ENCODE measurements at regions not wholly inside any gene's neighbourhood (a gene's known extent, or its start where the extent isn't known, plus 50 kb on each side); places are given as distances from the start of the nearest gene placed in this dataset.
"Not testable (repeated sequence)": the region's sequence is repeated elsewhere in the genome, so short reads cannot be mapped to it uniquely, and the experiment has no call there.

- not testable (repeated sequence) for H3K4me3 Mint-ChIP-seq
Measured at GRCh38 chr4:52157071-52157470, 106.0 kb downstream of the SPATA18 start.

GRCh38 chr4:52157641-52158316 lies 106.7 kb downstream of the SPATA18 start:
- no peak for ATAC-seq (replicated peaks)
- Mint-ChIP-seq H3K27ac (no peak overlapping the region), H3K4me3 (no peak overlapping the region), H3K27me3 (no peaks in the 10 kb centered on the region), H3K9me3 (peaks cover 5 to 11% of the 10 kb centered on the region in 2 donors), H3K4me1 (no peaks in the 10 kb centered on the region), H3K36me3 (no peaks in the 10 kb centered on the region)
- DNase-seq, result no peak

More at GRCh38 chr4:52157071-52157470, 106.0 kb downstream of the SPATA18 start:
- ATAC-seq (replicated peaks); DNase-seq; H3K9me3 Mint-ChIP-seq; H3K27ac Mint-ChIP-seq; H3K36me3 Mint-ChIP-seq; H3K4me1 Mint-ChIP-seq; H3K27me3 Mint-ChIP-seq: not testable (repeated sequence)

GRCh38 chr4:52160859-52161258 lies 109.8 kb downstream of the SPATA18 start:
- H3K4me1 Mint-ChIP-seq, result no peaks in the 10 kb centered on the region
- H3K27me3 Mint-ChIP-seq, result no peaks in the 10 kb centered on the region
- no peak for DNase-seq
- peaks cover 0 to 7% of the 10 kb centered on the region in 2 donors for H3K9me3 Mint-ChIP-seq
- H3K4me3 Mint-ChIP-seq, result no peak overlapping the region
- H3K27ac Mint-ChIP-seq, result no peak overlapping the region
- H3K36me3 Mint-ChIP-seq, result no peaks in the 10 kb centered on the region
- ATAC-seq (replicated peaks), result no peak

- H3K27me3 Mint-ChIP-seq, result no peaks in the 10 kb centered on the region
- ATAC-seq (replicated peaks) (no peak), DNase-seq (no peak)
- H3K27ac Mint-ChIP-seq, result no peak overlapping the region
- H3K9me3 Mint-ChIP-seq, result peaks cover 0 to 5% of the 10 kb centered on the region in 2 donors
- H3K4me3 Mint-ChIP-seq, result no peak overlapping the region
- no peaks in the 10 kb centered on the region for H3K36me3 Mint-ChIP-seq
- H3K4me1 Mint-ChIP-seq, result no peaks in the 10 kb centered on the region
Measured at GRCh38 chr4:52164116-52164515, 113.0 kb downstream of the SPATA18 start.

- H3K4me3 Mint-ChIP-seq, result no peak overlapping the region
Measured at GRCh38 chr4:52172166-52172565, 121.1 kb downstream of the SPATA18 start.

GRCh38 chr4:52173470-52174045 lies 122.5 kb downstream of the SPATA18 start:
- Mint-ChIP-seq H3K36me3 (no peaks in the 10 kb centered on the region), H3K4me1 (no peaks in the 10 kb centered on the region), H3K27me3 (no peaks in the 10 kb centered on the region), H3K4me3 (no peak overlapping the region), H3K9me3 (peaks cover 0 to 8% of the 10 kb centered on the region in 2 donors), H3K27ac (no peak overlapping the region)
- DNase-seq, result no peak
- ATAC-seq (replicated peaks), result no peak

More at GRCh38 chr4:52172166-52172565, 121.1 kb downstream of the SPATA18 start:
- DNase-seq, result no peak
- no peaks in the 10 kb centered on the region for H3K4me1 Mint-ChIP-seq
- H3K36me3 Mint-ChIP-seq, result no peaks in the 10 kb centered on the region
- ATAC-seq (replicated peaks), result no peak
- no peak overlapping the region for H3K27ac Mint-ChIP-seq
- peaks cover 0 to 9% of the 10 kb centered on the region in 2 donors for H3K9me3 Mint-ChIP-seq
- no peaks in the 10 kb centered on the region for H3K27me3 Mint-ChIP-seq

- DNase-seq (no peak), ATAC-seq (replicated peaks) (no peak)
- H3K9me3 Mint-ChIP-seq, result peaks cover 0 to 2% of the 10 kb centered on the region in 2 donors
- H3K27ac Mint-ChIP-seq, result no peak overlapping the region
- no peaks in the 10 kb centered on the region for H3K27me3 Mint-ChIP-seq
- H3K36me3 Mint-ChIP-seq, result no peaks in the 10 kb centered on the region
- H3K4me3 Mint-ChIP-seq, result no peak overlapping the region
- no peaks in the 10 kb centered on the region for H3K4me1 Mint-ChIP-seq
Measured at GRCh38 chr4:52187603-52188002, 136.5 kb downstream of the SPATA18 start.

GRCh38 chr4:52192001-52192400 lies 140.9 kb downstream of the SPATA18 start:
- Mint-ChIP-seq H3K4me3 (no peak overlapping the region), H3K27me3 (no peaks in the 10 kb centered on the region), H3K27ac (no peak overlapping the region), H3K36me3 (no peaks in the 10 kb centered on the region), H3K9me3 (no peaks in the 10 kb centered on the region), H3K4me1 (no peaks in the 10 kb centered on the region)
- ATAC-seq (replicated peaks) (no peak), DNase-seq (no peak)

GRCh38 chr4:52192721-52193135 lies 141.6 kb downstream of the SPATA18 start:
- ATAC-seq (replicated peaks) (no peak), DNase-seq (no peak)
- H3K27ac Mint-ChIP-seq, result no peak overlapping the region
- no peaks in the 10 kb centered on the region for H3K9me3 Mint-ChIP-seq
- H3K36me3 Mint-ChIP-seq, result no peaks in the 10 kb centered on the region
- H3K27me3 Mint-ChIP-seq, result no peaks in the 10 kb centered on the region
- H3K4me1 Mint-ChIP-seq, result no peaks in the 10 kb centered on the region
- H3K4me3 Mint-ChIP-seq, result no peak overlapping the region

- no peaks in the 10 kb centered on the region for H3K36me3 Mint-ChIP-seq
- ATAC-seq (replicated peaks), result no peak
- H3K27me3 Mint-ChIP-seq, result no peaks in the 10 kb centered on the region
Measured at GRCh38 chr4:52195869-52196268, 144.8 kb downstream of the SPATA18 start.

GRCh38 chr4:52196606-52197130 lies 145.6 kb downstream of the SPATA18 start:
- ATAC-seq (replicated peaks) (no peak), DNase-seq (no peak)
- no peak overlapping the region for H3K4me3 Mint-ChIP-seq
- no peaks in the 10 kb centered on the region for H3K27me3 Mint-ChIP-seq
- H3K27ac Mint-ChIP-seq, result no peak overlapping the region
- peaks cover 0 to 2% of the 10 kb centered on the region in 2 donors for H3K9me3 Mint-ChIP-seq
- no peaks in the 10 kb centered on the region for H3K36me3 Mint-ChIP-seq
- H3K4me1 Mint-ChIP-seq, result peaks cover 0 to 3% of the 10 kb centered on the region in 2 donors

More at GRCh38 chr4:52195869-52196268, 144.8 kb downstream of the SPATA18 start:
- peaks cover 0 to 2% of the 10 kb centered on the region in 2 donors for H3K9me3 Mint-ChIP-seq
- H3K4me1 Mint-ChIP-seq, result peaks cover 0 to 3% of the 10 kb centered on the region in 2 donors
- DNase-seq, result no peak
- H3K27ac Mint-ChIP-seq, result no peak overlapping the region
- no peak overlapping the region for H3K4me3 Mint-ChIP-seq

GRCh38 chr4:52197306-52197705 lies 146.2 kb downstream of the SPATA18 start:
- ATAC-seq (replicated peaks) (no peak), DNase-seq (no peak)
- Mint-ChIP-seq H3K4me3 (no peak overlapping the region), H3K4me1 (peaks cover 0 to 3% of the 10 kb centered on the region in 2 donors), H3K27ac (no peak overlapping the region), H3K36me3 (no peaks in the 10 kb centered on the region), H3K27me3 (no peaks in the 10 kb centered on the region), H3K9me3 (peaks cover 0 to 2% of the 10 kb centered on the region in 2 donors)

GRCh38 chr4:52198294-52198693 lies 147.2 kb downstream of the SPATA18 start:
- no peak for ATAC-seq (replicated peaks)
- no peaks in the 10 kb centered on the region for H3K36me3 Mint-ChIP-seq
- H3K4me1 Mint-ChIP-seq, result peaks cover 0 to 3% of the 10 kb centered on the region in 2 donors
- no peak for DNase-seq
- H3K9me3 Mint-ChIP-seq, result peaks cover 0 to 2% of the 10 kb centered on the region in 2 donors
- H3K4me3 Mint-ChIP-seq, result no peak overlapping the region
- no peak overlapping the region for H3K27ac Mint-ChIP-seq
- H3K27me3 Mint-ChIP-seq, result no peaks in the 10 kb centered on the region

- ATAC-seq (replicated peaks) (no peak), DNase-seq (no peak)
Measured at GRCh38 chr4:52199574-52200338, 148.7 kb downstream of the SPATA18 start.

More at GRCh38 chr4:52199574-52200338, 148.7 kb downstream of the SPATA18 start:
- peaks cover 0 to 3% of the 10 kb centered on the region in 2 donors for H3K4me1 Mint-ChIP-seq
- H3K27me3 Mint-ChIP-seq, result no peaks in the 10 kb centered on the region
- H3K9me3 Mint-ChIP-seq, result peaks cover 0 to 2% of the 10 kb centered on the region in 2 donors
- no peak overlapping the region for H3K4me3 Mint-ChIP-seq
- H3K27ac Mint-ChIP-seq, result no peak overlapping the region
- H3K36me3 Mint-ChIP-seq, result no peaks in the 10 kb centered on the region
